Ascending aorta (tissue), 2 donors: ENCODE measurements at regions not wholly inside any gene's neighbourhood (a gene's known extent, or its start where the extent isn't known, plus 50 kb on each side); places are given as distances from the start of the nearest gene placed in this dataset.

Experiments used
- DNase-seq, 2 donors: peaks; one replicate each; pipeline ENCODE4 v3.0.0-alpha.2; 2019; ENCODE audit warnings: low spot score in 2 of 2
- H3K27ac ChIP-seq, 2 donors: fragments of 200-600 bp; sonication (generic); one replicate each; pipeline ENCODE4 v1.5.1; 2016 to 2017; ENCODE audit warnings: mild to moderate bottlenecking in 1 of 2
- H3K27me3 ChIP-seq: fragments of 200-600 bp; sonication (generic); one replicate; pipeline ENCODE4 v1.5.1; 2017
- H3K36me3 ChIP-seq, 2 donors: fragments of 200-600 bp; sonication (generic); one replicate each; pipeline ENCODE4 v1.5.1; 2016
- H3K4me1 ChIP-seq, 2 donors: fragments of 200-600 bp; sonication (generic); one replicate each; pipeline ENCODE4 v1.5.1; 2016 to 2017; ENCODE audit warnings: mild to moderate bottlenecking in 1 of 2
- H3K4me3 ChIP-seq, 2 donors: fragments of 200-600 bp; sonication (generic); one replicate each; pipeline ENCODE4 v1.5.1; 2016 to 2017; ENCODE audit warnings: mild to moderate bottlenecking in 1 of 2
- H3K9me3 ChIP-seq, 2 donors: fragments of 200-600 bp; sonication (generic); one replicate each; pipeline ENCODE4 v1.5.1; 2016
- CTCF ChIP-seq, 3 experiments: fragments of 200-600 bp in 2 of 3; fragments of 450-650 bp in 1 of 3; sonication (generic) in 2 of 3; IDR thresholded peaks; one replicate each; pipeline ENCODE4 v1.5.1; 2016 to 2019; ENCODE audit warnings: antibody characterized with exemption in 3 of 3, mild to moderate bottlenecking in 1 of 3, moderate library complexity in 1 of 3
- intact Hi-C: fragments of 100-400 bp; cut with DNase I; formaldehyde crosslinking; loops from one replicate; pipeline ENCODE4 v1.15.1; 2023

GRCh38 chr6:22361576-22361975 lies 64.7 kb upstream of the PRL start:
- H3K27ac ChIP-seq, result no peak overlapping the region
- H3K36me3 ChIP-seq, result no peaks in the 10 kb centered on the region
- DNase-seq, result no peak
- no peak overlapping the region for H3K4me3 ChIP-seq
- peaks cover 8 to 11% of the 10 kb centered on the region in 2 donors for H3K4me1 ChIP-seq
- no peaks in the 10 kb centered on the region for H3K27me3 ChIP-seq
- no peaks in the 10 kb centered on the region for H3K9me3 ChIP-seq
- no peak for TF ChIP-seq CTCF (IDR thresholded peaks at IDR 0.05)
- intact Hi-C loops, result no loop called here

- TF ChIP-seq CTCF (IDR thresholded peaks at IDR 0.05), result no peak
- Histone ChIP-seq H3K27ac (no peak overlapping the region), H3K36me3 (no peaks in the 10 kb centered on the region), H3K9me3 (no peaks in the 10 kb centered on the region), H3K4me1 (peaks cover 8 to 11% of the 10 kb centered on the region in 2 donors), H3K27me3 (no peaks in the 10 kb centered on the region), H3K4me3 (no peak overlapping the region)
- intact Hi-C loops, result no loop called here
- no peak for DNase-seq
Measured at GRCh38 chr6:22362361-22362760, 65.5 kb upstream of the PRL start.

GRCh38 chr6:22363166-22363713 lies 66.4 kb upstream of the PRL start:
- H3K27ac ChIP-seq, result peak overlapping the region; percentile 20 to 37
- intact Hi-C loops, result no loop called here
- no peak for TF ChIP-seq CTCF (IDR thresholded peaks at IDR 0.05)
- H3K9me3 ChIP-seq, result no peaks in the 10 kb centered on the region
- no peak for DNase-seq
- H3K4me3 ChIP-seq, result no peak overlapping the region
- H3K27me3 ChIP-seq, result no peaks in the 10 kb centered on the region
- H3K4me1 ChIP-seq, result peaks cover 8 to 11% of the 10 kb centered on the region in 2 donors
- no peaks in the 10 kb centered on the region for H3K36me3 ChIP-seq

DNA sequence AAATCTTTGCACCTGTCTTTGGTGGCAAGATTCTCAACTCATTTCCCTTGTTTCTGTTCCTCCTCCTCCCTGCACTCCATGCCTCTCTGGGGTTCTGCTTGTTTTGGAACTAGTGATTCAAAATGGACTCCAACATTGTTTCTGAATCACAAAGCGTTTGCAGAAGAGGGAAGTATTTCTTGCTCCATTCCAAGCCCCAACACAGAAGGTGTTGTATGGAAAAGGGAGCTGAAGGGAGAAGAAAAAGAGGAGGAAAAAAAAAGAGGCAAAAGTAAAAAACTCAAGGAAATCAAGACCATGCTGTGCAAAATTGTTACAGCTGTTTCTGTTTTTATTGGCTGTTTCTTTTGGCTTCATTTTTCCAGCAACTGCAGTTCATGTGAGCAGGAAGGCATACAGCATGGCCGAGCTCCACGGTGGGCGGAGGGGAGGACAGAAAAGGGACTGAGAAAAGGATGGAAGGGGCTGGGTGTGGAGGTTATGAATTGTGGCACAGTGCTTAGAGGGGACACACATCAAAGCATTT lies 66.9 kb upstream of the PRL start:
- H3K9me3 ChIP-seq, result no peaks in the 10 kb centered on the region
- intact Hi-C loops, result no loop called here
- no peak overlapping the region for H3K4me3 ChIP-seq
- H3K4me1 ChIP-seq, result peaks cover 8 to 11% of the 10 kb centered on the region in 2 donors
- TF ChIP-seq CTCF (IDR thresholded peaks at IDR 0.05), result no peak
- no peak for DNase-seq
- H3K36me3 ChIP-seq, result no peaks in the 10 kb centered on the region
- no peaks in the 10 kb centered on the region for H3K27me3 ChIP-seq
- peak overlapping the region; percentile 20 to 37 for H3K27ac ChIP-seq

GRCh38 chr6:22364306-22364705 lies 67.5 kb upstream of the PRL start:
- H3K27ac ChIP-seq, result peak overlapping the region in 1 of 2 donors; percentile 1
- H3K36me3 ChIP-seq, result no peaks in the 10 kb centered on the region
- TF ChIP-seq CTCF (IDR thresholded peaks at IDR 0.05), result no peak
- H3K4me3 ChIP-seq, result no peak overlapping the region
- no peak for DNase-seq
- H3K4me1 ChIP-seq, result peaks cover 8 to 11% of the 10 kb centered on the region in 2 donors
- no peaks in the 10 kb centered on the region for H3K9me3 ChIP-seq
- intact Hi-C loops, result no loop called here
- H3K27me3 ChIP-seq, result no peaks in the 10 kb centered on the region

DNA sequence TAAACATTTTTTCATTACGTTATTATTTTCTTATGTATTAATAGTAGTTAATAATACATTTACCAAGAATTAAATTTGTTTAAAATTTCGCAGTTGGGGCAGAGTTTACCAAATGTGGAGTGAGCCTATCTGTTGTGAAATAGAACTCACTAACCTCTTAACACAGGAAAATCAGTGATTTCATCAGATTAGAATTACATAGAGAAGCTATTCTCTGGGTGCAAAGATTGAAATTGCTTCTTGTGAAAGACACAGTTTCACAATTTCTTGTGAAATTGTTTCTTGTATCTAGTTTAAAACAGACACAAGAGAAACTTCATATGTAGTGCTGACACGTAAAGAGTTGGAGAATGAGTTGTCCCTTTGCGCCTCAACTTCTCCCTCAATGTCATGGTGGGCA lies 69.4 kb upstream of the PRL start:
- Histone ChIP-seq H3K9me3 (no peaks in the 10 kb centered on the region), H3K4me1 (peaks cover 8 to 11% of the 10 kb centered on the region in 2 donors), H3K27me3 (no peaks in the 10 kb centered on the region), H3K36me3 (no peaks in the 10 kb centered on the region), H3K27ac (no peak overlapping the region), H3K4me3 (no peak overlapping the region)
- DNase-seq, result no peak
- intact Hi-C loops, result no loop called here
- TF ChIP-seq CTCF (IDR thresholded peaks at IDR 0.05), result no peak
